K562 (cell line): ENCODE measurements at regions not wholly inside any gene's neighbourhood (a gene's known extent, or its start where the extent isn't known, plus 50 kb on each side); places are given as distances from the start of the nearest gene placed in this dataset.

Experiments
- ATAC-seq: fragments of 200-7000 bp; cut with Tn5 transposase; 3 replicates; pipeline ENCODE4 v1.9.1; 2020; ENCODE audit warnings: moderate library complexity
- BruUV-seq: library from RNA; stranded (reverse); fragments of 400-500 nt; replicated peaks from 2 replicates; lab custom pipeline; 2021; lab: Mats Ljungman, UMichigan
- CTCF ChIA-PET: fragments of 300-600 bp; formaldehyde crosslinking; extraction: SDS; loops from one replicate; lab custom pipeline; 2021; ENCODE audit warnings: low intra/inter-chr PET ratio; lab: Yijun Ruan, JAX
- POLR2A ChIA-PET: fragments of 300-600, 350-650 bp; sonication (Branson Sonifier 250); formaldehyde crosslinking; extraction: SDS; loops from one replicate; lab custom pipeline; 2021; ENCODE audit warnings: antibody characterized with exemption, inconsistent platforms; lab: Yijun Ruan, JAX
- DNase-seq, 4 experiments: peaks; one replicate each; pipeline versions ENCODE4 v3.0.0 to v3.0.0-alpha.2; 2011 to 2018; ENCODE audit warnings: low spot score in 3 of 4, mixed read lengths in 3 of 4; ENCODE audit errors: extremely low read depth in 1 of 4
- FAIRE-seq: peaks from 2 replicates; lab custom pipeline; 2011; peaks lifted over from hg19 to GRCh38; lab: Jason Lieb, UNC
- H2AFZ ChIP-seq: 2 replicates; pipeline ENCODE4 v1.6.0; 2011; ENCODE audit warnings: low read depth, low read length, control low read depth, inconsistent platforms
- H3K27ac ChIP-seq: fragments of 200-600 bp; 3 replicates; pipeline ENCODE4 v1.8.0; 2011; ENCODE audit warnings: low read depth, mild to moderate bottlenecking, control low read depth, inconsistent platforms, low read length, moderate library complexity, mixed read lengths; ENCODE audit errors: extremely low read depth
- H3K27me3 ChIP-seq, 2 experiments: fragments of 300-600 bp in 1 of 2; 2 replicates in 1 of 2; 3 replicates in 1 of 2; pipeline versions ENCODE4 v1.6.0 to v1.8.0; 2011; ENCODE audit warnings: inconsistent platforms in 2 of 2, low read length in 2 of 2, mild to moderate bottlenecking in 1 of 2, mixed read lengths in 1 of 2, moderate library complexity in 1 of 2; ENCODE audit not compliant: control insufficient read depth in 2 of 2, insufficient read depth in 2 of 2
- H3K36me3 ChIP-seq: fragments of 300-600 bp; 3 replicates; pipeline ENCODE4 v1.8.0; 2011; ENCODE audit warnings: mild to moderate bottlenecking, low read length, inconsistent platforms; ENCODE audit not compliant: control insufficient read depth, insufficient read depth
- H3K4me1 ChIP-seq, 2 experiments: fragments of 200-600 bp in 1 of 2; replicated peaks in 1 of 2; 2 replicates in 1 of 2; 3 replicates in 1 of 2; pipeline versions ENCODE4 v1.5.1 to v1.8.0; 2011; ENCODE audit warnings: inconsistent platforms in 2 of 2, low read length in 2 of 2, mild to moderate bottlenecking in 1 of 2, mixed read lengths in 1 of 2, moderate library complexity in 1 of 2; ENCODE audit not compliant: control insufficient read depth in 2 of 2, insufficient read depth in 2 of 2
- H3K4me2 ChIP-seq: 2 replicates; pipeline ENCODE4 v1.6.1; 2011; ENCODE audit warnings: low read length, control low read depth, inconsistent platforms, mixed read lengths; ENCODE audit not compliant: insufficient read depth
- H3K4me3 ChIP-seq: fragments of 200-600 bp; sonication (generic), shearing (Covaris generic); 2 replicates; pipeline ENCODE4 v1.5.1; 2016; ENCODE audit warnings: control low read depth, inconsistent platforms
- H3K79me2 ChIP-seq: fragments of 200-600 bp; 3 replicates; pipeline ENCODE4 v1.8.0; 2011; ENCODE audit warnings: low read length, inconsistent platforms; ENCODE audit not compliant: control insufficient read depth, insufficient read depth
- H3K9ac ChIP-seq, 2 experiments: 2 replicates each; pipeline versions ENCODE4 v1.6.0 to v1.6.1; 2011; ENCODE audit warnings: low read depth in 2 of 2, low read length in 2 of 2, control low read depth in 1 of 2, inconsistent platforms in 1 of 2, mild to moderate bottlenecking in 1 of 2, mixed read lengths in 1 of 2; ENCODE audit not compliant: insufficient read depth in 1 of 2
- H3K9me1 ChIP-seq: one replicate; pipeline ENCODE4 v1.6.0; 2011; ENCODE audit warnings: inconsistent platforms, mild to moderate bottlenecking, low read length, moderate library complexity; ENCODE audit not compliant: control insufficient read depth, insufficient read depth
- H3K9me3 ChIP-seq: replicated peaks from 2 replicates; pipeline ENCODE4 v1.5.1; 2011; ENCODE audit warnings: low read depth, low read length, inconsistent platforms; ENCODE audit not compliant: control insufficient read depth, insufficient read depth
- H4K20me1 ChIP-seq: replicated peaks from 2 replicates; pipeline ENCODE4 v1.6.1; 2011; ENCODE audit warnings: low read length, inconsistent platforms, mixed read lengths; ENCODE audit not compliant: control insufficient read depth, insufficient read depth
- CXXC5 ChIP-seq: fragments of 250-450 bp; sonication (Bioruptor Pico); IDR thresholded peaks from 2 replicates; pipeline ENCODE4 v1.8.0; 2022; ENCODE audit warnings: inconsistent platforms, mild to moderate bottlenecking, moderate library complexity
- HNRNPH1 ChIP-seq: fragments of 200-400 bp; formaldehyde crosslinking; optimal IDR thresholded peaks from 2 replicates; pipeline ENCODE3; 2017; ENCODE audit warnings: low read depth, mild to moderate bottlenecking, low read length, moderate library complexity
- JUNB ChIP-seq: fragments of 450-650 bp; formaldehyde crosslinking; conservative IDR thresholded peaks from 2 replicates; pipeline ENCODE4 v1.4.0; 2020; ENCODE audit warnings: mild to moderate bottlenecking
- KAT7 ChIP-seq: sonication (generic); formaldehyde crosslinking; IDR thresholded peaks from 2 replicates; pipeline ENCODE4 v1.8.0; 2022; ENCODE audit warnings: missing genetic modification reagents, mild to moderate bottlenecking, borderline replicate concordance
- MAFG ChIP-seq: fragments of 450-650 bp; conservative IDR thresholded peaks from 2 replicates; pipeline ENCODE4 v1.6.1; 2016; ENCODE audit warnings: missing genetic modification characterization, missing compliant biosample characterization
- NR2C1 ChIP-seq, 2 experiments: fragments of 450-650 bp; IDR thresholded peaks; 2 replicates each; pipeline ENCODE4 v1.6.1; 2017; ENCODE audit warnings: mild to moderate bottlenecking in 2 of 2, antibody characterized with exemption in 1 of 2, inconsistent platforms in 1 of 2, missing compliant biosample characterization in 1 of 2, missing genetic modification characterization in 1 of 2
- PHB2 ChIP-seq: fragments of 450-650 bp; IDR thresholded peaks from 2 replicates; pipeline ENCODE4 v1.6.1; 2017; ENCODE audit warnings: low read depth
- POLR2AphosphoS5 ChIP-seq: IDR thresholded peaks from 2 replicates; pipeline ENCODE4 v1.6.1; 2011; ENCODE audit warnings: mild to moderate bottlenecking, low read depth, low read length, moderate library complexity; ENCODE audit not compliant: control insufficient read depth, insufficient read depth
- RCOR1 ChIP-seq, 2 experiments: IDR thresholded peaks; 2 replicates each; pipeline ENCODE4 v1.6.1; 2012; ENCODE audit warnings: low read depth in 2 of 2, low read length in 2 of 2, borderline replicate concordance in 1 of 2, improper control_type of control experiment in 1 of 2
- TBL1XR1 ChIP-seq, 2 experiments: IDR thresholded peaks; 2 replicates each; pipeline ENCODE4 v1.6.1; 2012; ENCODE audit warnings: improper control_type of control experiment in 2 of 2, low read length in 2 of 2, mild to moderate bottlenecking in 1 of 2
- ZNF165 ChIP-seq: fragments of 250-450 bp; sonication (Bioruptor Pico); IDR thresholded peaks from 2 replicates; pipeline ENCODE4 v1.4.0; 2020; ENCODE audit warnings: borderline replicate concordance
- ZNF224 ChIP-seq: sonication (generic); formaldehyde crosslinking; IDR thresholded peaks from 2 replicates; pipeline ENCODE4 v1.8.0; 2022; ENCODE audit warnings: mild to moderate bottlenecking, missing genetic modification reagents
- WGBS: fragments of 100-300 bp; shearing (Covaris generic); methylation state at CpG from one replicate; pipeline ENCODE4 v1.1.6; 2016; ENCODE audit warnings: low coverage, mixed read lengths; ENCODE audit not compliant: insufficient coverage; ENCODE audit errors: missing lambda C conversion rate; 5-methylcytosine and 5-hydroxymethylcytosine counted together
- in situ Hi-C: fragments of 300-500 bp; cut with MboI; formaldehyde crosslinking; loops from 4 replicates; pipeline ENCODE4 v1.15.0; 2018; ENCODE audit warnings: inconsistent platforms, mixed read lengths
- intact Hi-C: fragments of 100-400 bp; cut with micrococcal nuclease; formaldehyde crosslinking; loops from 2 replicates; pipeline ENCODE4 v1.14.2; 2022
- TF ChIP-seq, protein P1 (sequence below): sonication (generic); formaldehyde crosslinking; IDR thresholded peaks from 2 replicates; pipeline ENCODE4 v1.8.0; 2022; ENCODE audit warnings: missing genetic modification reagents, mild to moderate bottlenecking, borderline replicate concordance

- no peak for TF ChIP-seq NR2C1 (IDR thresholded peaks at IDR 0.05)
- no peak for TF ChIP-seq NR2C1 (tag; IDR thresholded peaks at IDR 0.05)
- no peak for TF ChIP-seq JUNB (CRISPR knock-in tag)
- TF ChIP-seq POLR2AphosphoS5, result no peak
- TF ChIP-seq TBL1XR1 (IDR thresholded peaks at IDR 0.05; ENCODE audit: low read length in 2 of 2), result no peak
- no peak for TF ChIP-seq PHB2
- TF ChIP-seq, protein P1, sequence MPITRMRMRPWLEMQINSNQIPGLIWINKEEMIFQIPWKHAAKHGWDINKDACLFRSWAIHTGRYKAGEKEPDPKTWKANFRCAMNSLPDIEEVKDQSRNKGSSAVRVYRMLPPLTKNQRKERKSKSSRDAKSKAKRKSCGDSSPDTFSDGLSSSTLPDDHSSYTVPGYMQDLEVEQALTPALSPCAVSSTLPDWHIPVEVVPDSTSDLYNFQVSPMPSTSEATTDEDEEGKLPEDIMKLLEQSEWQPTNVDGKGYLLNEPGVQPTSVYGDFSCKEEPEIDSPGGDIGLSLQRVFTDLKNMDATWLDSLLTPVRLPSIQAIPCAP (CRISPR knock-in tag), result no peak
- no peak for TF ChIP-seq CXXC5
- TF ChIP-seq RCOR1 (IDR thresholded peaks at IDR 0.05; ENCODE audit: borderline replicate concordance in 1 of 2, low read depth in 2 of 2, low read length in 2 of 2), result no peak
- TF ChIP-seq ZNF224 (CRISPR knock-in tag), result no peak
- TF ChIP-seq KAT7 (CRISPR knock-in tag), result no peak
- TF ChIP-seq HNRNPH1, result no peak
- no peak for TF ChIP-seq ZNF165
- TF ChIP-seq MAFG (tag), result no peak
- H3K9ac ChIP-seq, result no peak overlapping the region
- H3K9me3 ChIP-seq, result no peaks in the 10 kb centered on the region
- no peaks in the 10 kb centered on the region for H3K4me1 ChIP-seq
- no peaks in the 10 kb centered on the region for H3K27me3 ChIP-seq
- BruUV-seq, result no TSS peak
- WGBS, result 25% methylated on average over 1 of the region's 1 CpG
- intact Hi-C loops (no loop called here), in situ Hi-C loops (no loop called here)
- H3K9me1 ChIP-seq, result no peaks in the 10 kb centered on the region
- no peak for DNase-seq
- H3K27ac ChIP-seq, result no peak overlapping the region
- no peak overlapping the region for H2AFZ ChIP-seq
- no peaks in the 10 kb centered on the region for H4K20me1 ChIP-seq
- H3K36me3 ChIP-seq, result no peaks in the 10 kb centered on the region
- H3K79me2 ChIP-seq, result no peaks in the 10 kb centered on the region
- ATAC-seq, result no peak
- H3K4me3 ChIP-seq, result no peak overlapping the region
- no peak overlapping the region for H3K4me2 ChIP-seq
- no peak for FAIRE-seq
- ChIA-PET POLR2A (interaction anchor here (0.6 to 1.2 kb wide), 2 partner anchors 23 to 32 kb away, joined by 3 read pairs; no protein-coding TSS in a partner anchor), CTCF (no interaction called here)
Measured at GRCh38 chr9:91127653-91128052, 234.1 kb downstream of the AUH start.
